Stimulated activated naive CD8-positive, alpha-beta T cell treated with anti-CD3 and anti-CD28 coated beads, Interleukin-15, Interleukin-2, amounts not matched to agents 100 ng/mL and 50 ng/mL, for 24 hours (primary cell): ENCODE measurements at regions not wholly inside any gene's neighbourhood (a gene's known extent, or its start where the extent isn't known, plus 50 kb on each side); places are given as distances from the start of the nearest gene placed in this dataset.
A peak's percentile ranks its signal among the peaks of the same experiment; 100 is the strongest.

Experiments
- H3K27ac Mint-ChIP-seq: one replicate; pipeline ENCODE4 v1.8.0; 2021; ENCODE audit warnings: mild to moderate bottlenecking, mixed read lengths
- H3K27me3 Mint-ChIP-seq: one replicate; pipeline ENCODE4 v1.8.0; 2021; ENCODE audit warnings: mixed read lengths
- H3K36me3 Mint-ChIP-seq: one replicate; pipeline ENCODE4 v1.8.0; 2021; ENCODE audit warnings: low read depth, mixed read lengths
- H3K4me1 Mint-ChIP-seq: one replicate; pipeline ENCODE4 v1.8.0; 2021; ENCODE audit warnings: low read depth, mixed read lengths
- H3K4me3 Mint-ChIP-seq: one replicate; pipeline ENCODE4 v1.8.0; 2021; ENCODE audit warnings: mild to moderate bottlenecking, mixed read lengths
- H3K9me3 Mint-ChIP-seq: one replicate; pipeline ENCODE4 v1.8.0; 2021; ENCODE audit warnings: mixed read lengths

- H3K4me3 Mint-ChIP-seq = no peak overlapping the region
- no peaks in the 10 kb centered on the region for H3K36me3 Mint-ChIP-seq
- peak overlapping the region; percentile 1 for H3K27ac Mint-ChIP-seq
- no peaks in the 10 kb centered on the region for H3K27me3 Mint-ChIP-seq
- peaks cover 52% of the 10 kb centered on the region for H3K4me1 Mint-ChIP-seq
- no peaks in the 10 kb centered on the region for H3K9me3 Mint-ChIP-seq
Measured at GRCh38 chr6:149264629-149265028, 52.9 kb upstream of the TAB2 start.

GRCh38 chr6:149265945-149266344 is 51.6 kb upstream of the TAB2 start:
- H3K4me3 Mint-ChIP-seq = no peak overlapping the region
- no peaks in the 10 kb centered on the region for H3K36me3 Mint-ChIP-seq
- no peaks in the 10 kb centered on the region for H3K27me3 Mint-ChIP-seq
- H3K27ac Mint-ChIP-seq = no peak overlapping the region
- peaks cover 50% of the 10 kb centered on the region for H3K4me1 Mint-ChIP-seq
- H3K9me3 Mint-ChIP-seq = no peaks in the 10 kb centered on the region

GRCh38 chr6:149266659-149267058 is 50.9 kb upstream of the TAB2 start:
- H3K4me3 Mint-ChIP-seq = no peak overlapping the region
- peaks cover 50% of the 10 kb centered on the region for H3K4me1 Mint-ChIP-seq
- H3K36me3 Mint-ChIP-seq = no peaks in the 10 kb centered on the region
- peak overlapping the region; percentile 28 for H3K27ac Mint-ChIP-seq
- H3K27me3 Mint-ChIP-seq = no peaks in the 10 kb centered on the region
- H3K9me3 Mint-ChIP-seq = no peaks in the 10 kb centered on the region

- Mint-ChIP-seq H3K36me3 (no peaks in the 10 kb centered on the region), H3K4me3 (no peak overlapping the region), H3K27me3 (no peaks in the 10 kb centered on the region), H3K9me3 (no peaks in the 10 kb centered on the region), H3K27ac (peak overlapping the region; percentile 28), H3K4me1 (peaks cover 50% of the 10 kb centered on the region)
Measured at GRCh38 chr6:149267072-149267471, 50.4 kb upstream of the TAB2 start.

- Mint-ChIP-seq H3K36me3 (no peaks in the 10 kb centered on the region), H3K27ac (no peak overlapping the region), H3K4me3 (no peak overlapping the region), H3K27me3 (no peaks in the 10 kb centered on the region), H3K4me1 (peaks cover 54% of the 10 kb centered on the region), H3K9me3 (no peaks in the 10 kb centered on the region)
Measured at GRCh38 chr6:149267513-149268043, 49.9 kb upstream of the TAB2 start.
